GM18907 (cell line): ENCODE measurements at regions not wholly inside any gene's neighbourhood (a gene's known extent, or its start where the extent isn't known, plus 50 kb on each side); places are given as distances from the start of the nearest gene placed in this dataset.
"Not testable (repeated sequence)": the region's sequence is repeated elsewhere in the genome, so short reads cannot be mapped to it uniquely, and the experiment has no call there.

Source experiments
- ATAC-seq: cut with Tn5 transposase; IDR thresholded peaks from one replicate; pipeline ENCODE4 v1.9.1; 2021; ENCODE audit warnings: mild to moderate bottlenecking, moderate library complexity; ENCODE audit not compliant: unreplicated experiment

- no peak for ATAC-seq
Measured at GRCh38 chr18:8882632-8883408, 177.5 kb downstream of the MTCL1 start.

- no peak for ATAC-seq
Measured at GRCh38 chr18:8883409-8883668, 178.0 kb downstream of the MTCL1 start.

- ATAC-seq = not testable (repeated sequence)
Measured at GRCh38 chr18:8887877-8888276, 182.5 kb downstream of the MTCL1 start.

DNA sequence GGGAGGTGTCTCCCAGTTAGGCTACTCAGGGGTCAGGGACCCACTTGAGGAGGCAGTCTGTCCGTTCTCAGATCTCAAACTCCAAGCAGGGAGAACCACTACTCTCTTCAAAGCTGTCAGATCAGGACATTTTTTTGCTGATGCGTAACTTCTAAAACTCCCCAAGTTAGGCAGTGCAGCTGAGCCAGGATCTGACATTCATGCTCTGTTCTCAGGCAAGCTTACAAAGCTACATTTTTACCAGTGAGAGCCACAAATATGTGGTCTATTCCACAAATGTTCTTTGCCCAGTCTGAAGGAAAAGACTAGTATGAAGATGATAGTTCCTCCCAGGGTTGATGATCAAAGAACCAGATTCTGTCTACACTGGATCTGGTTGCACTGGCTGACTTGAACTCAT lies 184.1 kb downstream of the MTCL1 start:
- no peak for ATAC-seq

DNA sequence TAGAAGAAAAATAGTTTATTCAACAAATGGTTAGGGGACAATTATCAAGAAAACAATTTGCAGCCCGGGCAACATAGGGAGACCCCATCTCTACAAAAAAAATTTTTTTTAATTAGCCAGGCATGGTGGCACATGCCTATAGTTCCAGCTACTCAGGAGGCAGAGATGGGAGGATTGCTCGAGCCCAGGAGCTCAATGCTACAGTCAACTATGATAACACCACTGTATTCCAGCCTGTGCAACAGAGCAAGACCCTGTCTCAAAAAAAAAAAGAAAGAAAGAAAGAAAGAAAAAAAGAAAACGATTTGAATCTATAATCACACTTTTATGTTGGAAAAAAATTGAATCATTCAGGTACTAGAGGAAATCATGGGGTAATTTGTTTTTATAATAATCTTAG lies 185.1 kb downstream of the MTCL1 start:
- ATAC-seq = not testable (repeated sequence)

- no peak for ATAC-seq
Measured at GRCh38 chr18:8890957-8891464, 185.7 kb downstream of the MTCL1 start.

- ATAC-seq = no peak
Measured at GRCh38 chr18:8893221-8893620, 187.9 kb downstream of the MTCL1 start.

GRCh38 chr18:8893628-8894231 lies 188.4 kb downstream of the MTCL1 start:
- no peak for ATAC-seq

- no peak for ATAC-seq
Measured at GRCh38 chr18:8894823-8895222, 189.5 kb downstream of the MTCL1 start.

GRCh38 chr18:8895341-8895740 lies 190.0 kb downstream of the MTCL1 start:
- no peak for ATAC-seq

- no peak for ATAC-seq
Measured at GRCh38 chr18:8895987-8896619, 190.7 kb downstream of the MTCL1 start.

DNA sequence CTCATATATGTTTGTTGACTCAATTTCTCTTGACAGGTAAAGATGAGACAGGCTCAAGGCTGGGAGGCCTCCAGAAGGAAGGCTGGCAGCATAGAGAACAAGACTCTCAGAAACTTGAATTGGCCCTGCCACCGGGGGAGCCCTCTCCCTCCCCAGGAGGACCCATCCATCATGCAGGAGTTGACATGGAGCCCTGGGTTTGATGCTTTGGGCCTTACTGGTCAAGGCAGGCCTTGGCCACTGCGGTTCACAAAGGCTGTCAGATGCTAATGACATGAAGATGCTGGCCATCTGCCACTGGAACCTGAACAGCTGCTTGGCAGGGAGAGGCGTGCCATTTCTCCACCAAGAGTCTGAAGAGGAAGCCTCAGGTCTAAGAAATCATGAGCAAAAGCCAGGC lies 193.6 kb downstream of the MTCL1 start:
- ATAC-seq = no peak

DNA sequence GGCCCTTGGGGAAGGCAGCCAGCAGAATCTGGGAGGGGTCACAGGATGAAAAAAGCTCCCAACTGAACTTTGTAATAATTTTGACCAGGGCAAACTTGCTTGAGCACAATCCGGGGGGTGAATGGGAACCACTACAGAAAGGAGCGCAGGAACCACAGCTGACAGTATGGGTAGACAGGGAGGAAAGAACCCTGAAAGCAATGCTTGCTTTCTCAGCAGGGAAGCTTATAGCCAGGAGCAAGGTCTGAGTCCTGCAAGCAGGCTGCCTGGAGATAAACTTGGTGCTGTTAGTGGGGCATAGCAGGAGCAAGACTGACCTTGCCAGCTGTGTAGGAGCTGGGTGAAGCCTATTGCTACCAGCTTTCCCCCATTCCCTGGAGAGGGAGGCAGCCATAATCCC lies 195.2 kb downstream of the MTCL1 start:
- no peak for ATAC-seq

- no peak for ATAC-seq
Measured at GRCh38 chr18:8901019-8901418, 195.7 kb downstream of the MTCL1 start.

- no peak for ATAC-seq
Measured at GRCh38 chr18:8904316-8904715, 198.2 kb upstream of the NDUFV2 start.

DNA sequence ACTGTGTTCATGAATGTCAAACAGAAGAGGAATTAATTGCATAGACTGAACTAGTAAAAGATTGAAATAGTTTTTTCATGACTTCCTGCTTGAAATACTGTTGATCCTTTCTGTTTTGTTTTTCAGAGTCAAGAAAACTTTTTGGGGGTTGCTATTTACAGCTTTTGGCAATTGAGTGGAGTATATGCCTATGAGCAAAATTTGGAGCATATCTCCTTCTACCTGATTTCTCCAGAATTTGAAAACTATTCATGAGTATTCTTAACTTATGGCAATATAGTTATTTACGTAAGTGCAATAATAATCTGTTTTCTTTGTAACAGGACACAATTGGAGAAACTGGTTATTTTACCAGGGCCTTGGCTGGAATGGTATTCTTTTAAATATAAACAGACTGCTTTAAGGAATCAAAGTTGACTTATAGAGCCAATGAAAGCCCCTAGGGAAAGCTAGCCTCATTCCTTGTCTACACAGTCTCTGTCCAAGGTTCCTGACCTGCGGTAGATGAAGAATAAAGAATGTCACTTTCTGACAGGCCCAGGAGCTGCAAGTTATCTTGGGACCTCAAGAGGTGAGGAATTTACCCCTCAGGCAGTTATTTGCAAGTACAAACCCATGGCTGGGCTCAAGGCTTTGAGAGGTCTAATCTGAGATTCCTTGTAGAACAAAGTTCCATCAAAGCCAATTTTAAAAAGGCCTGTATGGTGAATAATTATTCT lies 193.5 kb upstream of the NDUFV2 start:
- ATAC-seq = no peak

DNA sequence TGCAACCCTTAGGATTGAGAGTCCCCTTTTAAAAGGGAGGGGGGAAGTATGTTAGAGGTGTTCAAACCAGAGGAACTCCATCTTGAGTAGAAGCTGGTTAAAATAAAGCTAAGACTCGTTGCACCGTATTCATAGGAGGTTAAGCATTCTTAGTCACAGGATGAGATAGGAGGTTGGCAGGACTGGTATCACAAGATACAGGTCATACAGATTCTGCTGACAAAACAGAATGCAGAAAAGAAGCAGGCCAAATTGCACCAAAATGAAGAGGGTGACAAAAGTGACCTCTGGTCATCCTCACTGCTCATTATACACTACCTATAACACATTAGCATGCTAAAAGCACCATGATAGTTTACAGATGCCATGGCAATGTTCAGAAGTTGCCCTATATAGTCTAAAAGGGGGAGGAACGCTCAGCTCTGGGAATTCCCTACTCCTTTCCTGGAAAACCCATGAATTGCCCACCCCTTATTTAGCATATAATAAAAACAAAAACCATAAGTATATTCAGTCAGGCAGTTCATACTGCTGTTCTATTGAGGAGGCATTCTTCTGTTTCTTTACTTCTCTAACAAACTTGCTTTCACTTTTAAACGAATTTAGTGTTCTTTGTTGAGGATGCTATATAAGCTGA lies 192.2 kb upstream of the NDUFV2 start:
- no peak for ATAC-seq

GRCh38 chr18:8910843-8911242 lies 191.7 kb upstream of the NDUFV2 start:
- no peak for ATAC-seq

- ATAC-seq = no peak
Measured at GRCh38 chr18:8911408-8912340, 190.8 kb upstream of the NDUFV2 start.
